GM23338 (cell line): ENCODE measurements at regions not wholly inside any gene's neighbourhood (a gene's known extent, or its start where the extent isn't known, plus 50 kb on each side); places are given as distances from the start of the nearest gene placed in this dataset.

ENCODE experiments used
- CREB1 ChIP-seq: fragments of 250-450 bp; sonication (Bioruptor Pico); IDR thresholded peaks from 2 replicates; pipeline ENCODE4 v1.5.0; 2020; ENCODE audit warnings: low read depth, mild to moderate bottlenecking, moderate library complexity
- EZH2 ChIP-seq: fragments of 200-600 bp; sonication (generic); IDR thresholded peaks from one replicate; pipeline ENCODE4 v1.8.0; 2017; ENCODE audit warnings: antibody characterized with exemption, mild to moderate bottlenecking, low read depth; ENCODE audit not compliant: unreplicated experiment
- STAT1 ChIP-seq: IDR thresholded peaks from one replicate; pipeline ENCODE4 v1.6.1; 2016; ENCODE audit warnings: antibody characterized with exemption; ENCODE audit not compliant: unreplicated experiment
- ZNF331 ChIP-seq: fragments of 250-450 bp; sonication (Bioruptor Pico); IDR thresholded peaks from 2 replicates; pipeline ENCODE4 v1.5.0; 2020; ENCODE audit warnings: low read depth, mild to moderate bottlenecking, moderate library complexity
- TF ChIP-seq, protein P1 (sequence below): fragments of 250-450 bp; sonication (Bioruptor Pico); IDR thresholded peaks from 2 replicates; pipeline ENCODE4 v1.5.0; 2020; ENCODE audit warnings: mild to moderate bottlenecking, moderate library complexity
- TF ChIP-seq, protein P2 (sequence below): IDR thresholded peaks from one replicate; pipeline ENCODE4 v1.6.1; 2018; ENCODE audit warnings: antibody characterized with exemption; ENCODE audit not compliant: unreplicated experiment
- TF ChIP-seq, protein P3 (sequence below): IDR thresholded peaks from 2 replicates; pipeline ENCODE4 v1.6.1; 2016; ENCODE audit warnings: antibody characterized with exemption

DNA sequence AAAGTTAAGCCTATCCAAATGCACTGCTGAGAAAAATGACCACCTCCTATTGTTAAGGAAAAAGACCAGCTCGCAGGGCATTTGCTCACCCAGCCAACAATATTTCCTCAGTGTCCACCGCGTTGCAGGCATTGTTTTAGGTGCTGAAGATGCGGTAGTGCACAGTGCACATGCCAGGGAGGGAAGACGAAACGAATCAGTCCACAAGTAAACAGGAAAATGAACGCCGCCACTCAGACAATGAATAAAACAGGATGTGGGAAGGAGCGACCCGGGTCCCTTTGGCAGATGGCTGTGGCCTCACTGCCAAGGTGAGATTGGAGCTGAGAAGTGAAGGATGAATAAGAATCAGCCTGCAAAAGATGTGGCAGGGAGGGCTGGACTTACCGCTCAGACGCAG, 249.2 kb downstream of the FOXL1 start (continued):
- TF ChIP-seq, protein P1, sequence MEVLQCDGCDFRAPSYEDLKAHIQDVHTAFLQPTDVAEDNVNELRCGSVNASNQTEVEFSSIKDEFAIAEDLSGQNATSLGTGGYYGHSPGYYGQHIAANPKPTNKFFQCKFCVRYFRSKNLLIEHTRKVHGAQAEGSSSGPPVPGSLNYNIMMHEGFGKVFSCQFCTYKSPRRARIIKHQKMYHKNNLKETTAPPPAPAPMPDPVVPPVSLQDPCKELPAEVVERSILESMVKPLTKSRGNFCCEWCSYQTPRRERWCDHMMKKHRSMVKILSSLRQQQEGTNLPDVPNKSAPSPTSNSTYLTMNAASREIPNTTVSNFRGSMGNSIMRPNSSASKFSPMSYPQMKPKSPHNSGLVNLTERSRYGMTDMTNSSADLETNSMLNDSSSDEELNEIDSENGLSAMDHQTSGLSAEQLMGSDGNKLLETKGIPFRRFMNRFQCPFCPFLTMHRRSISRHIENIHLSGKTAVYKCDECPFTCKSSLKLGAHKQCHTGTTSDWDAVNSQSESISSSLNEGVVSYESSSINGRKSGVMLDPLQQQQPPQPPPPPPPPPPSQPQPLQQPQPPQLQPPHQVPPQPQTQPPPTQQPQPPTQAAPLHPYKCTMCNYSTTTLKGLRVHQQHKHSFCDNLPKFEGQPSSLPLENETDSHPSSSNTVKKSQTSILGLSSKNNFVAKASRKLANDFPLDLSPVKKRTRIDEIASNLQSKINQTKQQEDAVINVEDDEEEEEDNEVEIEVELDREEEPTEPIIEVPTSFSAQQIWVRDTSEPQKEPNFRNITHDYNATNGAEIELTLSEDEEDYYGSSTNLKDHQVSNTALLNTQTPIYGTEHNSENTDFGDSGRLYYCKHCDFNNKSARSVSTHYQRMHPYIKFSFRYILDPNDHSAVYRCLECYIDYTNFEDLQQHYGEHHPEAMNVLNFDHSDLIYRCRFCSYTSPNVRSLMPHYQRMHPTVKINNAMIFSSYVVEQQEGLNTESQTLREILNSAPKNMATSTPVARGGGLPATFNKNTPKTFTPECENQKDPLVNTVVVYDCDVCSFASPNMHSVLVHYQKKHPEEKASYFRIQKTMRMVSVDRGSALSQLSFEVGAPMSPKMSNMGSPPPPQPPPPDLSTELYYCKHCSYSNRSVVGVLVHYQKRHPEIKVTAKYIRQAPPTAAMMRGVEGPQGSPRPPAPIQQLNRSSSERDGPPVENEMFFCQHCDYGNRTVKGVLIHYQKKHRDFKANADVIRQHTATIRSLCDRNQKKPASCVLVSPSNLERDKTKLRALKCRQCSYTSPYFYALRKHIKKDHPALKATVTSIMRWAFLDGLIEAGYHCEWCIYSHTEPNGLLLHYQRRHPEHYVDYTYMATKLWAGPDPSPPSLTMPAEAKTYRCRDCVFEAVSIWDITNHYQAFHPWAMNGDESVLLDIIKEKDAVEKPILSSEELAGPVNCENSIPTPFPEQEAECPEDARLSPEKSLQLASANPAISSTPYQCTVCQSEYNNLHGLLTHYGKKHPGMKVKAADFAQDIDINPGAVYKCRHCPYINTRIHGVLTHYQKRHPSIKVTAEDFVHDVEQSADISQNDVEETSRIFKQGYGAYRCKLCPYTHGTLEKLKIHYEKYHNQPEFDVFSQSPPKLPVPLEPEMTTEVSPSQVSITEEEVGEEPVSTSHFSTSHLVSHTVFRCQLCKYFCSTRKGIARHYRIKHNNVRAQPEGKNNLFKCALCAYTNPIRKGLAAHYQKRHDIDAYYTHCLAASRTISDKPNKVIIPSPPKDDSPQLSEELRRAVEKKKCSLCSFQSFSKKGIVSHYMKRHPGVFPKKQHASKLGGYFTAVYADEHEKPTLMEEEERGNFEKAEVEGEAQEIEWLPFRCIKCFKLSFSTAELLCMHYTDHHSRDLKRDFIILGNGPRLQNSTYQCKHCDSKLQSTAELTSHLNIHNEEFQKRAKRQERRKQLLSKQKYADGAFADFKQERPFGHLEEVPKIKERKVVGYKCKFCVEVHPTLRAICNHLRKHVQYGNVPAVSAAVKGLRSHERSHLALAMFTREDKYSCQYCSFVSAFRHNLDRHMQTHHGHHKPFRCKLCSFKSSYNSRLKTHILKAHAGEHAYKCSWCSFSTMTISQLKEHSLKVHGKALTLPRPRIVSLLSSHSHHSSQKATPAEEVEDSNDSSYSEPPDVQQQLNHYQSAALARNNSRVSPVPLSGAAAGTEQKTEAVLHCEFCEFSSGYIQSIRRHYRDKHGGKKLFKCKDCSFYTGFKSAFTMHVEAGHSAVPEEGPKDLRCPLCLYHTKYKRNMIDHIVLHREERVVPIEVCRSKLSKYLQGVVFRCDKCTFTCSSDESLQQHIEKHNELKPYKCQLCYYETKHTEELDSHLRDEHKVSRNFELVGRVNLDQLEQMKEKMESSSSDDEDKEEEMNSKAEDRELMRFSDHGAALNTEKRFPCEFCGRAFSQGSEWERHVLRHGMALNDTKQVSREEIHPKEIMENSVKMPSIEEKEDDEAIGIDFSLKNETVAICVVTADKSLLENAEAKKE (CRISPR knock-in tag) = no peak
- TF ChIP-seq, protein P2, sequence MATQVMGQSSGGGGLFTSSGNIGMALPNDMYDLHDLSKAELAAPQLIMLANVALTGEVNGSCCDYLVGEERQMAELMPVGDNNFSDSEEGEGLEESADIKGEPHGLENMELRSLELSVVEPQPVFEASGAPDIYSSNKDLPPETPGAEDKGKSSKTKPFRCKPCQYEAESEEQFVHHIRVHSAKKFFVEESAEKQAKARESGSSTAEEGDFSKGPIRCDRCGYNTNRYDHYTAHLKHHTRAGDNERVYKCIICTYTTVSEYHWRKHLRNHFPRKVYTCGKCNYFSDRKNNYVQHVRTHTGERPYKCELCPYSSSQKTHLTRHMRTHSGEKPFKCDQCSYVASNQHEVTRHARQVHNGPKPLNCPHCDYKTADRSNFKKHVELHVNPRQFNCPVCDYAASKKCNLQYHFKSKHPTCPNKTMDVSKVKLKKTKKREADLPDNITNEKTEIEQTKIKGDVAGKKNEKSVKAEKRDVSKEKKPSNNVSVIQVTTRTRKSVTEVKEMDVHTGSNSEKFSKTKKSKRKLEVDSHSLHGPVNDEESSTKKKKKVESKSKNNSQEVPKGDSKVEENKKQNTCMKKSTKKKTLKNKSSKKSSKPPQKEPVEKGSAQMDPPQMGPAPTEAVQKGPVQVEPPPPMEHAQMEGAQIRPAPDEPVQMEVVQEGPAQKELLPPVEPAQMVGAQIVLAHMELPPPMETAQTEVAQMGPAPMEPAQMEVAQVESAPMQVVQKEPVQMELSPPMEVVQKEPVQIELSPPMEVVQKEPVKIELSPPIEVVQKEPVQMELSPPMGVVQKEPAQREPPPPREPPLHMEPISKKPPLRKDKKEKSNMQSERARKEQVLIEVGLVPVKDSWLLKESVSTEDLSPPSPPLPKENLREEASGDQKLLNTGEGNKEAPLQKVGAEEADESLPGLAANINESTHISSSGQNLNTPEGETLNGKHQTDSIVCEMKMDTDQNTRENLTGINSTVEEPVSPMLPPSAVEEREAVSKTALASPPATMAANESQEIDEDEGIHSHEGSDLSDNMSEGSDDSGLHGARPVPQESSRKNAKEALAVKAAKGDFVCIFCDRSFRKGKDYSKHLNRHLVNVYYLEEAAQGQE = no peak
- TF ChIP-seq CREB1 (no peak), ZNF331 (CRISPR knock-in tag) (no peak), EZH2 (no peak), STAT1 (no peak)
- TF ChIP-seq, protein P3, sequence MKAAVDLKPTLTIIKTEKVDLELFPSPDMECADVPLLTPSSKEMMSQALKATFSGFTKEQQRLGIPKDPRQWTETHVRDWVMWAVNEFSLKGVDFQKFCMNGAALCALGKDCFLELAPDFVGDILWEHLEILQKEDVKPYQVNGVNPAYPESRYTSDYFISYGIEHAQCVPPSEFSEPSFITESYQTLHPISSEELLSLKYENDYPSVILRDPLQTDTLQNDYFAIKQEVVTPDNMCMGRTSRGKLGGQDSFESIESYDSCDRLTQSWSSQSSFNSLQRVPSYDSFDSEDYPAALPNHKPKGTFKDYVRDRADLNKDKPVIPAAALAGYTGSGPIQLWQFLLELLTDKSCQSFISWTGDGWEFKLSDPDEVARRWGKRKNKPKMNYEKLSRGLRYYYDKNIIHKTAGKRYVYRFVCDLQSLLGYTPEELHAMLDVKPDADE = no peak
